GM10248 (cell line): ENCODE measurements at regions not wholly inside any gene's neighbourhood (a gene's known extent, or its start where the extent isn't known, plus 50 kb on each side); places are given as distances from the start of the nearest gene placed in this dataset.
"Not testable (repeated sequence)": the region's sequence is repeated elsewhere in the genome, so short reads cannot be mapped to it uniquely, and the experiment has no call there.

ENCODE experiments used
- CTCF ChIA-PET: fragments of 300-600 bp; sonication (Branson Sonifier 250); formaldehyde crosslinking; extraction: SDS; loops from one replicate; lab custom pipeline; 2021; ENCODE audit warnings: antibody characterized with exemption; lab: Yijun Ruan, JAX
- POLR2A ChIA-PET: fragments of 350-650 bp; sonication (Branson Sonifier 250); formaldehyde crosslinking; extraction: SDS; loops from one replicate; lab custom pipeline; 2020; ENCODE audit warnings: antibody characterized with exemption; lab: Yijun Ruan, JAX
- DNase-seq: peaks from one replicate; pipeline ENCODE4 v3.0.0; 2012; ENCODE audit errors: extremely low spot score
- TF ChIP-seq, protein P1 (sequence below): IDR thresholded peaks from 2 replicates; pipeline ENCODE4 v1.5.1; 2012; ENCODE audit warnings: mild to moderate bottlenecking, low read depth; ENCODE audit errors: extremely low read depth, missing control alignments, control extremely low read depth

DNA sequence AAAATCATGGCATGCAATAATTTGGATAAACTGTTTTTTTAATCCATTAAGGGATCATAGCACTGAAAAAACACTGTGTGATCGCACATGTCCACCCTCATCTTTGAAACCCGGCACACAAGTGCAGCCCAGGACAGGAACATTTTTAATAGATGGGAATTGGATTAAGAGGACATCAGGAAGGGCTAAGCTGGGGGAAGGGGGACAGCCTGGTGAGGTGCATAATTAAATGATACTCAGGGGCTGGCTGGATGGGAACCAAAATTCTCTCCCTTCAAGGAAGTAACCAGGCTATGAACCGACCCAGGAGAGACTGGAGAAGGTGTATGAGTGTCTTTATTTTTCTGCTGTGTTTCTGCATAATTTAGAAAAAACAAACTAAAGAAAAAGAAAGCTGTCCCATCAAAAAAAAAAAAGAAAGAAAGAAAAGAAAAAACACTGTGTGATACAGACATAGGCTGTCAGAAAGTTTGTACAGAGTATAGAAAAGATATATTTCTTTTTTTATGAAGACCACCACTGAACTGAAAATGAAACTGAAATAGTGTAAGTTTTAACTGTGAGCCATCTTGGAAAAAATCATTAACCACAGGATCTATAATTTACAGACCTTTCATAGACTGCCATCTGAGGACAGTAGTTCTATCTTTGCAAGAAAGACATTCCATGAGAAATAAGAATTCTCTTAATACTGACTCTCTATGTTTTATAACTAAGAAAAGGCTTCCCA lies 75.1 kb upstream of the SLC38A4 start:
- ChIA-PET POLR2A (no interaction called here), CTCF (interaction anchor here (1.2 kb wide), 2 partner anchors 10 to 17 kb away, joined by 3 to 4 read pairs; no protein-coding TSS in a partner anchor)
- TF ChIP-seq, protein P1, sequence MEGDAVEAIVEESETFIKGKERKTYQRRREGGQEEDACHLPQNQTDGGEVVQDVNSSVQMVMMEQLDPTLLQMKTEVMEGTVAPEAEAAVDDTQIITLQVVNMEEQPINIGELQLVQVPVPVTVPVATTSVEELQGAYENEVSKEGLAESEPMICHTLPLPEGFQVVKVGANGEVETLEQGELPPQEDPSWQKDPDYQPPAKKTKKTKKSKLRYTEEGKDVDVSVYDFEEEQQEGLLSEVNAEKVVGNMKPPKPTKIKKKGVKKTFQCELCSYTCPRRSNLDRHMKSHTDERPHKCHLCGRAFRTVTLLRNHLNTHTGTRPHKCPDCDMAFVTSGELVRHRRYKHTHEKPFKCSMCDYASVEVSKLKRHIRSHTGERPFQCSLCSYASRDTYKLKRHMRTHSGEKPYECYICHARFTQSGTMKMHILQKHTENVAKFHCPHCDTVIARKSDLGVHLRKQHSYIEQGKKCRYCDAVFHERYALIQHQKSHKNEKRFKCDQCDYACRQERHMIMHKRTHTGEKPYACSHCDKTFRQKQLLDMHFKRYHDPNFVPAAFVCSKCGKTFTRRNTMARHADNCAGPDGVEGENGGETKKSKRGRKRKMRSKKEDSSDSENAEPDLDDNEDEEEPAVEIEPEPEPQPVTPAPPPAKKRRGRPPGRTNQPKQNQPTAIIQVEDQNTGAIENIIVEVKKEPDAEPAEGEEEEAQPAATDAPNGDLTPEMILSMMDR = no peak
- DNase-seq = no peak

DNA sequence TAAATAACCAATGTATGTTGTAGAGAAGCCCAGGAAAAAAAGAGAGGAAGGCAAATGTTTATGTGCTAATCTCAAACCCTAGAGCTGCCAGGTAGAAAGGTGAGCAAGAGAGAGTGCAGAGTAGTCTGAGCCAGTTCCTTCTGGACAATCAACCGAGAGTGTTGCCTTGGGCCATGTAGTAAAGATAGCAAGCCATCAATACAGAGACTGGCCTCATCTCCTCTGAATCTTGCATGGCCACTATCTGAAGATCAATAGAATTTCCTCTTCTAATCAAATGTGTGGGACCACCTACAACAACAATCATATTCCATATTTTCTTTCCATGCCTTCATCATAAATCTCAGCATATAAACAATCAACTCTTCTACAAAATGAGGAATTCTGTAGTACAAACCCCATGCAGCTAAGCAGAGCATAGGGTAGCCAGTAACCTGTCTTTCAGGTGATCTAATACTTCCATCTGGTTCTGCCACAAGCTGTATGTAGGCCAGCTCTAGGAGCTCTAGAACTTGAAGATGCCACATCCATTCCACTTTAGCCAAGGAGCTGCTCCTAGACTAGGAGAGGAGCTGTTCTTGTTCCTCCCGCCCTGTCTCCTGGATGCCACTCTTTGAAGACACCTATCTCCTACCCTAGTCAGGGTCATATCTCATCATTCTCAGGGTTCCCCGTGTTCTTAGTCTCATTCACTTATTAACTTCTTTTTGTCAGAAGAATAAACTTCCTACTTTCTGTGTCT lies 75.8 kb upstream of the SLC38A4 start:
- no peak for DNase-seq
- ChIA-PET CTCF (interaction anchor here (1.2 kb wide), 2 partner anchors 11 to 18 kb away, joined by 3 to 4 read pairs; no protein-coding TSS in a partner anchor), POLR2A (no interaction called here)
- TF ChIP-seq, protein P1 = no peak

GRCh38 chr12:46903058-46903457 lies 77.3 kb upstream of the SLC38A4 start:
- CTCF ChIA-PET = no interaction called here
- TF ChIP-seq, protein P1 = no peak
- DNase-seq = no peak
- POLR2A ChIA-PET = no interaction called here

DNA sequence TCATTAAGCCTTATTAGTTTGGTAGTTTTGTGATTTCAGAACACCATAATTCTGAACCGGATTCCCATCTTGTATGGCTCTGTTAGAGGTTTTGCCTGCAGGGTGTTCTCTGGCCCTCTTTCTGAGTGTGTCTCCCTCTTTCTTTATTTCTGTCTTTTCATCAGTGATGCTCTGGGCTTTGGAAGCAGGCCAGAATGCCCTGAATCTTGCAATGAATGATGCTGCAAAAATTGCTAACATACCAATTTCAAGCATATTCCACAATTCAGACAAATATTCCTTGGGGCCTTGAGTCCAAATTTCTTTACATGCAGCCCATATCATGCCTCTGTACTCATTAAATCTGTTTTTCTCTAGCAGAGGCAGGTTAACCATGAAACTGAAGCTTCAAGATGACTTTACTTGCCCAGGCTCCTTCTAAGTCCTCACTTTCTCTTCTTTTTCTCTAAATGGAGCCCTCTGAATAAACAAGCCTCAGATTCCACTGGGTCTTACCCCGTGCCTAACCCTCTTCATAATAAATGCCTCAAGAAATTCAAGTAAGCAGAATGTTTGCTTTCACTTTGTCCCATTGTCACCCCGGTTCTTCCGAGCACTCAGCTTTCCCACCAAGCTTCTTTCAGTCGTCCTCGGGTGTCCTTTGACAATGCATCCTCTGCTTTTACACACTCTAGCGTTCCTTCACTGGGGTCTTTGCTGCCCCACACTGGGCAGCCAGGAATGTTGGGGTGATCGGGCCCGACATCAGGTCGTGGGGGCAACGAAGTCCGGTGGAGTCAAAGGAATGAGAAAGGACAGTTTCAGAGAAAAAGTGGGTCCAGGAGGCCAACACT lies 78.8 kb upstream of the SLC38A4 start:
- DNase-seq = no peak
- TF ChIP-seq, protein P1 = no peak
- POLR2A ChIA-PET = no interaction called here
- CTCF ChIA-PET = no interaction called here

DNA sequence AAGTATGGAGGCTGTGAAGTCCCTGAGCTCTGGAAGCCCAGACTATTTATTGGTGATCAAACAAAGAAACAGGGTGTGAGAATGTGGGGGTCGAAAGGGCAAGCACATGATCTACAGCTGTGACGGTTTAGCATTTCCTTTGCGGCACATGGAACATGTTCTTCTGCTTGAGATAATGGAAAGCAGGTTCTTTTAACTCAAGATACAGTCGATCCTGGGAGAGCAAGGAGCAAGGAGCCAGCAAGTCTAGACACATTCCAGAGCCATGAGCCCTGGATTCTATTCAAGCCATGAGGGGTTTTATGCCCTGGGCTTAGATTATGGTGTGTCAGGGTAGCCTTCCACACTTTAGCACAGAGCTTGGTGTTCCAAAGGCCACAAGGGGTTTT lies 79.4 kb upstream of the SLC38A4 start:
- CTCF ChIA-PET, DNase-seq, POLR2A ChIA-PET: not testable (repeated sequence)

GRCh38 chr12:46907791-46908190 lies 82.0 kb upstream of the SLC38A4 start:
- ChIA-PET CTCF (interaction anchor here (1.2 kb wide), 1 partner anchor 783 kb away, joined by 3 read pairs; no protein-coding TSS in a partner anchor), POLR2A (no interaction called here)
- TF ChIP-seq, protein P1 = no peak
- no peak for DNase-seq
